NCI-H1092 (cell line): ENCODE measurements at regions not wholly inside any gene's neighbourhood (a gene's known extent, or its start where the extent isn't known, plus 50 kb on each side); places are given as distances from the start of the nearest gene placed in this dataset.

Experiments used
- DNase-seq: peaks from one replicate; lab custom pipeline; 2025; lab: John Stamatoyannopoulos, UW

DNA sequence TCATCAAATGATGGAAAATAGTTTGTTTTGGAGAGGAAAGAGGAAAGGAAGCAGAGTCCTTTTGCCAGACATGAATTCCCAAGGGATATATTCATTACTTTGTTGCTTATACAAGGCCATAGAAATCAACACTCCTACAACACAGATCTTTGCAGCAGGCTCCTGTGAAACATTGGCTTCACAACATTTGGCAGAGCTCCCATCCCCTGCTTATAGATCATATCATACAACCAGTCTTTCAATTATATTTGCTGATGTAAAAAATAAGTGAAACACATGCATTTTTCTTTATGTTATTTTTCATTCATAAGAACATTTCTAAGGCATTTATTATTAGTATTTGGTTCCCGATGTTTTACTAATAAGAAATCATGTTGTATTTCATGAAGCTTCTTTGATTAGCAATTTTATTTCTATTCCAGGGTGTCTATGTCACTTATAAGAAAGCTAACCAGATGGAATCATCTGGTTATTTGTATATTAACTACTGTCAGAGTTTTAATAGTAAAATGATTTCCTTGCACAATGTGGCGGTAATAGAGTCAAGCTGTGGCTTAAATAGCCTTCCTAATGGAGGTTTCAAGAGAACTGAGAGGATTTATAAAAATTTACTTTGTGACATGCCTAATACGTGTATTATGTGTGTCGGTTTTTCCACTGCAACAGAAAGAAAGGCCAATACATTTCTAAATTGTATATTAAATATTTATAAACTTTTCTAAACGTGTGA lies 470.3 kb upstream of the NCAM2 start:
- peak; percentile 2 for DNase-seq

DNA sequence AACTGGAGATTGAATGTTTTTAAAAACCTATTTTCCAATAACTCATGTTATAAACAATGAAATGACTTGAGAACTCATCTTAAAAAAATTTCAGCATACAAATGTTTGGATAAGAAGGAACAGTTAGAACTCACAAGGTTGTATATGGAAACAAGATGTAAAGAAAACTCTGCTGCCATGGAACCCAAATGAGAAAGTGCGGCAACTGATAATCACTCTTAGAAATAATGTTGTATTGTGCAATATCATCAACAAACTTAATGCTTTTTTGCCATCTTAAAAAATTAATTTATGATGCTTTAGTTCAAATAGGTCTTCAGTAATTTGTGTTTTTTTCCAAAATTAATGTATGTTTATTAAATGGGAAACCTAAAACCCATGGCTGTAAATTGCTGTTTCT lies 461.1 kb upstream of the NCAM2 start:
- DNase-seq: no peak

DNA sequence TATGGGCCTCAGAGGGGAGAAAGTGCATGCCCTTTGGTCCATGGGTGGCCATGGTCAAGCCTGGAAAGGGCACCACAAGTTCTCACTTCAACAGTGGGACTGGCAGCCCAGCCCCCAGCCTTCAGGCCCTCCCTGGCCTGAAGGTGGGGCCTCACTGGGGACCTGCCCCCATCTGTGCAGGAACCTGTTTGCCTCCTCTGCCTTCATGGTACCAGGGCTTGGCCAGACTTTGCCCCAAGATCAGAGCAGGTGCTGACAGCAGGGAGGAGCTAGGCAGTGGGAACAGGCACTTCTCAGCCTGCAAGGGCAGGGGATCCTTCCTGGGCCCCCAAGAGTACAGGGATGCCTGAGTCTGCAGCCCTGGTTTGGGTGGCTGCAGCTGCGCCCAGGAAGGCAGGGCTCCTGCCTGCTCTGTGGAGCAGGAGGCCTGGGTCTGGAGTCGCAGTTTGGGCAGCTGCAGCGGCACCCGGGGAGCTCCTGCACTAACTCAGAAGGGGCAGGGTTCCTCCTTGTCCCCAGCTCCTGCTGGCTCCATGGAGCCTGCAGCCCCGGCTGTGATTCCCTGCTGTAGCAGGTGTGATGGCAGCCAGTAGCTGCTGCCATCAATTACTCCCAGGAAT lies 460.1 kb upstream of the NCAM2 start:
- no peak for DNase-seq

DNA sequence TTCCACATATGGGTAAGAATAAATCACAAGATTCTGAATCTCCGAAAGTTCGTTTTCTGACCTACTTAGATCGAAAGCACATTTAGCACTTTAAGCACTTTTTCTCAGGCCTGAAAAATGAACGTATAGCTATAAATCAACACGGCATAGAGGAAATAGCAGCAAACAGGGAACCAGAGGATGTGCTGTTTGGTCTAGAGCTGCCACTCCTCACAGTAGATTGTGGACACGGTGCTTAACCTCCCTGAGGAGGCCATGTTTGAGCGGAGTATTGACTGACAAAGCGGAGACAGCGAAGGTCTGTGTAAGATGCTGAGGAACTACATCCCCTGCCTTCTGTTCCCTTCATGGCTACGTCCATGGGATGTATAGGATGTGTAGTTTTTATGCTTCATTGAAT lies 452.8 kb upstream of the NCAM2 start:
- DNase-seq: no peak

DNA sequence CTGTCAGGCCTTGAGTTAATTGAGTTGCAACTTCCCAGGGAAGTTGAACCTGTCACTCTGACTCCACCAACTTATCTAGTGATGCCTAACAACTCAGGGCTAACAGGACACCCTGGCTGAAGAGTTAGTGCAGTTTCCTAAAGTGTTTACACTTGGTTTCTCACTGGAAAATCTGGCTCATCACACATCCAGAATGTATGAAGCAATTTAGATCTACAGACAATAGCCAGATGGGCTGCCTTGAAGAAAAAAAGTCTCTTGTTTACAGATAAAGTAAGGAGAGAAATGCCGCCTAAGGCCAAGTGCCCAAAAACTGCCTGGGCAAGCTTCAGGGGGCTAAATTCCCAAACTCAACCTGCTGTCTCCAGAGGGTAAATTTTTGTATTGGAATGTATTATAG lies 446.3 kb upstream of the NCAM2 start:
- no peak for DNase-seq

DNA sequence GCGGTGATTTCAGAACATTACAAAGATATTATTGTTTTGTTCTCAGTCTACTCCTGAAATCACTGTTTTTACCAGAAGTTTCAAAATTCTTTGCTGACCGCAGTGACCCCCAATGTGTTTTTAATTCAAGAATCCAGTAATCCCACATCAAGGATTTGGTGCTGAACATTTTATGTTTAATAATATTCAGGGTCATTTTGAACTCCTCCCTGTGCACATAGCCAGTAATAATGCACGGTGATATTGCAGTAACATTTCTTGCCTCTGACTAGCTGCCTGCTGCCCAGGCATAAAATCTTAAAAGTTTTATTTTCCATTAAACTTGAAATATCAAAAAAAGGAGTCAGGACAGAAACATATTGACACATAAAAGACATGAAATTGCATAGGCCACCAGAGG lies 443.4 kb upstream of the NCAM2 start:
- DNase-seq: no peak

DNA sequence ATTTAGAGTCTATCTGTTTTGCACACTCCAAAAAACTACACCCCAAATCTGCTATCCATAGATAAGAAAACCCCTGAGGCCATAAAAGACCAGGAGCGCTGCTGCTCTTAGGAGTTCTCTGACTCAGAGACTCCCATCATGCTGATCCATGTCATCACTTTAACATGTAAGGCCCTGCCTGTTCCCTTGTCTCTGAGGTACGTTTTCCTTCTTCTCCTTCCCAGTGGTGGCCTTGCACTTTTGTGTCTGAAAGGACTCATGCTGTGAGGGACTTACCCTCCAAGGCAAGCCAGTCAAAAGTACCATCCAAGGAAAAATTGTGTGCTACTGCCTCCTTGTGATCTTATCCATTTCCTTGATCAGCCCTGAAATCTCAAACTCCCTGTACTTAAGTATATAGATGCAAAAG lies 427.4 kb upstream of the NCAM2 start:
- no peak for DNase-seq

DNA sequence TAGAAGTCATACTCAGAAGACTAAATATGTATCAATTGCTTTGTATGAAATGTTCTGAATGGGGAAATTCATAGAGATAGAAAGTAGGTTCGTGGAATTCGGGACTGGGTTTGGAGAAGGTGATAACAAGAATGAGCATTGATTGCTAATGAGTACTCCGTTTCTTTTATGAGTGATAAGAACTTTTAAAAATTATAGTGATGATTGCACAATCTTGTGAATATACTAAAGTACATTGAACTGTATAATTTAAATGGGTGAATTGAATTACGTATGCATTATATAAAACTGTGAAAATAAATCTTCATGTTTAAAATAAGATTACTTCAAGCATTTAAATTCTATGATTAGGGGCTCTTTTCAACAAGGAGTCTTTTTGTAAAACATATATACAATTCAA lies 425.6 kb upstream of the NCAM2 start:
- DNase-seq: no peak

DNA sequence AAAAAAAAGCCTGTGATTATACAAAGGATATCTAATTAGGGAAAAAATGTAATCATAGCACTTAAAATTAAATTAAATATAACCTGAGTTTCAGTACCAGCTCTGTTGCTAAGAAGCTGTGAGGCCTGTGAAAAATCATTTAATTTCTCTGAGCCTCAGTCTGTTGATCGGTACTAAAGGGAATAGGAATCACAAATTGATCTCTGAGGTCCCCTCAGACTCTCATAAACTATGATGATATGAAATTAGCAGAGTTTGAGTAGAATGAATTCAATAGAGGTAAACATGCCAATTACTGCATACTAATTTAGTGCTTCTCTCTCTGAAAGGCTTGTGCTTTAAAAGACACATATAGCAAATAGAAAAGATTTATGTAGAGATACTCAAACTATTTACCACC lies 416.8 kb upstream of the NCAM2 start:
- DNase-seq: no peak

DNA sequence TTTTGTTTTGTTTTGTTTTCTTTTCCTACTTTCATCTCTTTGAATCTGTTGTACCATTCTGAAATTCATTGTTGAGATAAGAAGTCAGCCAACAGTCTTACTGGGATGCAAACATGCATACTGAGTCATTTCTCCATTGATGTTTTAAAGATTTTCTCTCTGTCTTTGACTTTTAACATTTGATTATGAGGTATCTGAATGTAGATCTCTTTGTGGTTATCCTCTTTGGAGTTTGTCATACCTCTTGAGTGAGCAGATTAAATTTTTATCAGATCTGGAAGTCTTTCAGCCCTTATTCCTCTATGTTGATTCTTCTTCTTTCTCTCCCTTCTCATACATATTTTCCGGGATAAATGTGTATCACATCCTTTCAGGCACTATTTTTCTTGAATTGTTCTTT lies 406.9 kb upstream of the NCAM2 start:
- DNase-seq: no peak

DNA sequence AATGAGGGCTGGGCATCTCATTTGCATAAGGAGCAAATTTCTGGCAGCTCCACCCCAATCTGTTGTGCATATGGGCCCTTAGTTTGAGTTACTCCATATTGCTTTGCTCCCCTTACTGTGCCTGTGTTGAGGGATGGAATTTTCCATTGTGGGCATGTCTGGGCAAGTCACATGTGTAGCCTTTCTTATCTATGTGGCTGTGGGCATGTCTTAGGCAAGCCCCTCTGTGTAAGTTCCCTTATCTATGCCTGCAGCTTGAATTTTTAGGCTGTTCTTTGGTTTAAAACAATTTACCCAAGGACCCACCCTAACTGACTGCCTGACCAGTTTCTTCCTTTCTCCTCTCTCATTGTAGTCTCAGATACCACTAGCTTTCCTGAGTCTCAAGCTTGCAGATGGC lies 405.7 kb upstream of the NCAM2 start:
- no peak for DNase-seq

DNA sequence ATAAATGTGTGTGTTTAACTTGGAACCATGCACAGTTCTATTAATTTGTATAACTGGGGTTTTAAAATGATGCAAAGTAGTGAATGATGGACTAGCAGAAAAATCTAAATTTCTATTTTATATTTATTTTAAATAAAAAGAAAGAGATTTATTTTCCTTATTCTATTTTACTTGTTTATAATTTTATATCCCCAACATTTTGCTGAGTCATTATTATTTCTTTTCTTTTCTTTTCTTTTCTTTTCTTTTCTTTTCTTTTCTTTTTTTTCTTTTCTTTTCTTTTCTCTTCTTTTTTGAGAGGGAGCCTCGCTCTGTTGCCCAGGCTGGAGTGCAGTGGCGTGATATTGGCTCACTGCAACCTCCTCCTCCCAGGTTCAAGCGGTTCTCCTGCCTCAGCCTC lies 395.0 kb upstream of the NCAM2 start:
- no peak for DNase-seq

DNA sequence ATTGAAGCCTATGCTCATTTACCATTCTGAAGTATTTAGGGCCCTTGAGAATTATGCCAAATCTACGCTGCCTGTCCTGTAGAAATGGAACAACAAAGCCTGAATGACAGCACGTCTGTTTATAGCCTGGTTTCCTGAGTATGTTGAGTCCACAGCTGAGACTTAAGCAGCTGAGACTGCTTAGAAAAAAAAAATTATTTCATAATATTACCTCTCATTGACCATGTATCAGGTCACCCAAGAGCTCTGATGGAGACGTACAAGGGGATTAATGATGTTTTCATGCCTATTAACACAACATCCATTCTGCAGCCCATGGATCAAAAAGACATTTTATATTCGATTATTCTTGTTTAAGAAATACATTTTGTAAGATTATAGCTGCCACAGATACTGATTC lies 387.2 kb upstream of the NCAM2 start:
- DNase-seq: no peak

DNA sequence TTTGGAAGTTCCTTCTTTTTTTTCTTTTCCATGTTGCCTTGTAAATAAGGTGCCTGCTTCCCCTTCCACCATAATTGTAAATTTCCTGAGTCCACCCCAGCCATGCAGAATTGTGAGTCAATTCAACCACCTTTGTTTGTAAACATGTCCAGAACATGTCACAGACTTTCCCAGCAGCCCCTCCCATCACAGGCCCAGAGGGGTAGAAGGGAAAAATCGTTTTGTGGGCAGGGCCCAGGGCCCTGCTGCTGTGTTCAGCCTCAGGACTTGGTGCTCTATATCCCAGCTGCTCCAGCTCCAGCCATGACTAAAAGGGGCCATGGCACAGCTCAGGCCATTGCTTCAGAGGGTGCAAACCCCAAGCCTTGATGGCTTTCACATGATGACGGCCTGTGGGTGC lies 384.6 kb upstream of the NCAM2 start:
- no peak for DNase-seq

DNA sequence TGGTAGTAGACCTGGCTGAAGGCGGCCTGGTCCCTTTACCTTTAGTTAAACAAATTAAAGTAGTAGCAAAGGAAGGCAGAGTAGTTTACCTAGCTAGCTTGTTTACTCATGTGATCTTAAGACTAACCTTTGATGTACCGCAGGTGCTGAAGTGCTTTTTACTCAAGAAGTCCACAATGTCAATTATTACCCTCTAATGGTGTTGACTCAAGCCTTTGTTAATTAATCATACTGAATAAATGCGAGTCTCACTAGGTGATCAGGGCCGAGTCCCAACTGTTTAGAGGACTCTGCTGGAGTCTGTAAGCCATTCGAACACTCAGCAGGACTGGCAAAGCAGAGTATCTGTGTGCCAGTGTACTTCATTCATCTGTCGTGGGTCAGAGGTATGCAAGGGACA lies 381.1 kb upstream of the NCAM2 start:
- DNase-seq: no peak

DNA sequence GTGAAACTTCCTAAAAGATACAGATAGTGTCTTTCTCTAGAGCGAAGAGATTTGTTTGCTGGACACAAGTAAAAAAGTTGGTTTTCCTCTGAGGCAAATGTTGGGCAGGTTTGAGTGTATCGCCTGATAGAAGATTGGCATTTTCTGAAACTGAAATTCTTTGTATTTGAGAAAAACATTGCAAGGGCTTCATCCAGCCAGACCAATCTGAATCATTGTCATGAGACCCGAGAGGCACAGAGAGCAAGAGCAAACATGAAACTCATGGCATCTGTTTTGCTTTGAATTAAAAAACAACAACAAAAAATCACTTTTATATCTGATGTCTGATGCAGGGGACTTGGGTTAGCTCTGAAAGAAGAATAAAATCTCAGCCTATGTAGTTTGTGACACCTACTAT lies 379.3 kb upstream of the NCAM2 start:
- no peak for DNase-seq

DNA sequence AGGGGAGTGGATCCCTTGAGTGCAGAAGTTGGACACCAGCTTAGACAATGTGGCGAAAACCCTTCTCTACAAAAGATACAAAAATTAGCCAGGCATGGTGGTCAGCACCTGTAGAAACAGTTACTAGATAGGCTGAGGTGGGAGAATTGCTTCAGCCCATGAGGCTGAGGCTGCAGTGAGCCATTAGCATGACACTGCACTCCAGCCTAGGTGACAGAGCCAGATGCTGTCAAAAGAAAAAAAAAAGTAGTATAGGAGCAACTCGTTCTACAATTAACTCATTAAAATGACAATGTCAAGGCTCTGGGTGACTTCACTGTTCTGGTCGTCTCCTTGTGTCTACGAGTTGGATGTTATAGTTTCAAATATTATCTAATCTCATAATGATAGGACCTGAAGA lies 370.6 kb upstream of the NCAM2 start:
- DNase-seq: no peak

DNA sequence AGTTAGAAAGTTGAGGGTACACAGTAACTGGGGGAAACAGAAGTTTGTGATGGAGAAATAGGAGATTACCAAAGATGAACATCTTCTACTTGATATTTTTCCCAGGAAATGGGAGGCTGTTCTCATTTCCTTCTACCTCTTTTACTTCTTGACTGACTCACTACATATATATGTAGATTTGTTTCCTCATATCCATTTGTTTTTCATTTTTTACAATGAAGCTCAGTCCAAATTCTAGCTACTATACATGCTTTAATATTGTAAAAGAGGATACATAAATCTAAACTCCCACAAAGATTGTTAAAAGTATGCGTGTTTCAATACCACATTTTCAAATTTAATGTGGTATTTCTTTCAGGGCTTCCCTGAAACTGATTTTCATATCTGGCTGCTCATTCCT lies 366.6 kb upstream of the NCAM2 start:
- DNase-seq: no peak

DNA sequence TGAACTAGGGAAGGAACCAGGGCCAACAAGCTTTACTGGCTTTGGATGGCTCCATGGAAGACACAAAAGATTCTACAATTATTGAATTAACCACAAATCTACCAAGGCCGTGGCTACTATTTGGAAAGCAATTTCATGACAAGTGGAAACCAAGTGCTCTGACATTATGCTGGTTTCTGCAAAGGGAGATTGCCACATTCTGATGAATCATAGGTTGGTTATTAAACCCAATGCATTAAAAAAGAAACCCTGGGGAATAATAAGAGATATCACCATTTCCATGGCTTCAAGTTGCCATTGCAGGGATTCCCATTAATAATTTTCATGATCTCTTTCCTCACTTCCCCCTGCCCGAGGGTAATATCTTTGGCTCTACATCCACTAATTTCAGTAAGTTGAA lies 359.2 kb upstream of the NCAM2 start:
- DNase-seq: no peak

DNA sequence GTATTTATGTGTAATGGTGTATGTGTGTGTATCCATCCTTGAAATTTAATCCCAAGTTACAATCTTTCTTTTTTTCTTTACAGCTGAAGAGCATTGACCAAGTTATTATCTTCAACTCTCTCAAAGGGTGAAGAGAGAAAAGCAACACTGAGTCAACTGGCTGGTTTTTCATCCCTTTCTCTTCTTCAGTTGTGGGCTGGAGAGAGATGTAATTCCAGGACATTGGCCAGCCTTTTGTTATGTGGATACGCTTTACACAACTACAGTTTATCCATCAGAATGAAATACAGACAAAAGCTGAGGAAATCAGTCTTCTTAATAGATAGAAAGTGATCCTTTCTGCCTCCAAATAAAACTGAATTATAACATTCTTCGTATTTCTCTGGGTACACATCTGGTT lies 357.0 kb upstream of the NCAM2 start:
- DNase-seq: no peak

DNA sequence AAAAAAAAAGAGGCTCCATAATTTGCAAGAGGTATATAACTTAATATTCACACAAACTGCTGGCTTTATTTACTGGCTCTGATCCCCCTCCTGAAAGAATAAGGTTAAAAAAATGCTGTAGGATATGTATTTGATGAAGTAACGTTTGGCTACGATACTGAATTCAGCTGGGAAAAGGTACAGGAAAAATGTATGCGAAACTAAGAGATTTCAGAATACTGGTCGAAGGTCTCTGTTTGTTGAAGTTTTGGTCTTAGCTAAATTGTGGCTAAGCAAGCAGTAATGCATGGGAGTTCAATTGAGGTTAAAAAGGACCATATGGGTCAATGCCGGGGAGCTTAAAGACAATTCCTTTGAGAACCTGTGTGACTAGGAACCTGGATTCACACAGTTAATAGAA lies 355.5 kb upstream of the NCAM2 start:
- DNase-seq: no peak

DNA sequence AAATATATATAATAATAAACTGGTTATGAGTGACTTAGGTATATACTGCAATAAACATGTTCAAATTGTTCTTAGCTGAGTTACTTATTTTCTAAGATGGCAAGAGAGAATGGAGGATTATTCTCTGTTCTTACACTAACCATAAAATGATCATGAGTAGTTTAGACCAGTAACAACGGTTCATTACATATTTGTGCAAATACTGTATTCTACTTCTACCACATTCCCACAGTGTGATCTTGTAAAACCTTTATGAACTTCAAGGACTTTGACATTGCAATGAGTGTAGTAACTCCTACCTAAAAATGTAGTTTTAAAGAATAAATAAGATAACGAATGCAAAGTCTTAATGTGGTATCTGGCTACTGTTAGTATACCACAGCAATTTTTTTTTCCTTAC lies 353.7 kb upstream of the NCAM2 start:
- no peak for DNase-seq

DNA sequence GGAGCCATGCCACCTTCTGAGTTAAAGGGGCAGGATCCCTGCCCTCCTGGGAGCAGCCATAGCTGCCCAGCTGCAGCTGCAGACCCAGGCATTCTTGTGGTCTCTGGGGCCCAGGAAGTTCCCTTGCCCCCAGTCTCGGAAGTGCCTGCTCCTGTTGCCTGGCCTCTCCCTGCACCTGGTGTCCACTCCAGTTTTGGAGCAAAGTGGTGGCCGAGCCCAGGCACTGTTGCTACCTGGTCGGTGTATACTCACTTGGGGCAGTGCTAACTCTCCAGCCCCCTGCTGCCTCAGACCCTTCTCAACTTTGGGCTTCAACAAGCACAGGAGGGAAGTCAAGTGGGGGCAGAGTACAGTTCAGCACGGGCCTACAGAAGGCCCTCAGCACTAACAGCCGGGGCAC lies 352.9 kb upstream of the NCAM2 start:
- DNase-seq: no peak

DNA sequence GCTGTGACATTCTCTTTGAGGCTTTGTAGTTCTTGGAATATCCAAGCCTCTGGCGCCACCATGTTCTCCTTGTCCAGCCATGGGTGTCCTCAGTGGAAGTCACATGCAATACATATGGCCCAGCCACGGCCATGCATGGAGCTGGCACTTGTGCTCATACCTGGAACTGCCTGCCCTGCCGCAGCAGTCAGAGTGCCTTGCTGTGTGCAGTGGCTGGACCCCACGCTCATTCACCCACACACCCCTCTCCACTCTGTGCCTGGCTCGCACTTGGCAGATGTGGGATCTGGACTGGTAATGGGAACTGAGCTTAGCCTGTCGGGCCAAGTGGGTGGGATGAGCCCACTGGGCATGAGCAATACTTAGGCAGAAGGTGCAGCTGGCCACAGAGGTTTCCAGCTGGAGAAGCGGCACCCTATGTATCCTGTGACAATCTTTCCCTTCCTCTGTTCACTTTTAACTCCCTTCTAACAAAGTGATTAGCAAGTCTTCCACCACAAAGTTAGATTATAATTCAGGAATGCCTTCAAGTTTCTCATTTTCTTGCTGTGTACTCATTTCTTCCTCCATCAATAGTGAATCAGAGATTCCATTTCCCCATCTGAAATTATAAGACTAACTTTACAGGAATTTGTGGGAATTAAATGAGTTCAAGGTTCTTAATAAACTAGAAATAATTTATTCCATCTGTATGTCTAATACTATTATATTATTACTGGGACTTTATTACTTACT lies 351.6 kb upstream of the NCAM2 start:
- DNase-seq: no peak
